MM.1S (cell line): ENCODE measurements at regions not wholly inside any gene's neighbourhood (a gene's known extent, or its start where the extent isn't known, plus 50 kb on each side); places are given as distances from the start of the nearest gene placed in this dataset.

Experiments
- DNase-seq: peaks from one replicate; pipeline ENCODE4 v3.0.0-alpha.2; 2015
- H2AFZ ChIP-seq: fragments of 300-600 bp; sonication (generic); 2 replicates; pipeline ENCODE4 v1.6.0; 2016; ENCODE audit warnings: antibody characterized with exemption, low read length
- H3F3A ChIP-seq: fragments of 300-600 bp; sonication (generic); 2 replicates; pipeline ENCODE4 v1.6.1; 2016; ENCODE audit warnings: mild to moderate bottlenecking, antibody characterized with exemption, low read length, moderate library complexity, mixed read lengths; ENCODE audit not compliant: insufficient read depth
- H3K27ac ChIP-seq: fragments of 300-600 bp; sonication (generic); 2 replicates; pipeline ENCODE4 v1.5.1; 2016; ENCODE audit warnings: mild to moderate bottlenecking, low read length
- H3K27me3 ChIP-seq: fragments of 300-600 bp; sonication (generic); replicated peaks from 2 replicates; pipeline ENCODE4 v1.6.0; 2016; ENCODE audit warnings: low read length; ENCODE audit not compliant: insufficient read depth
- H3K36me3 ChIP-seq: fragments of 300-600 bp; sonication (generic); replicated peaks from 2 replicates; pipeline ENCODE4 v1.6.1; 2016; ENCODE audit warnings: mild to moderate bottlenecking, low read length, mixed read lengths; ENCODE audit not compliant: insufficient read depth
- H3K4me1 ChIP-seq: fragments of 300-600 bp; sonication (generic); 2 replicates; pipeline ENCODE4 v1.6.1; 2016; ENCODE audit warnings: low read length, mixed read lengths
- H3K4me2 ChIP-seq: fragments of 300-600 bp; sonication (generic); 2 replicates; pipeline ENCODE4 v1.6.0; 2016; ENCODE audit warnings: low read depth, low read length
- H3K4me3 ChIP-seq: fragments of 300-600 bp; sonication (generic); 2 replicates; pipeline ENCODE4 v1.5.1; 2016; ENCODE audit warnings: low read length, mixed read lengths
- H3K79me2 ChIP-seq: fragments of 300-600 bp; sonication (generic); 2 replicates; pipeline ENCODE4 v1.6.1; 2016; ENCODE audit warnings: mixed run types, low read length, mixed read lengths
- H3K9ac ChIP-seq: fragments of 300-600 bp; sonication (generic); 2 replicates; pipeline ENCODE4 v1.6.1; 2016; ENCODE audit warnings: low read length, mixed read lengths
- H3K9me2 ChIP-seq: fragments of 300-600 bp; sonication (generic); replicated peaks from 2 replicates; pipeline ENCODE4 v1.6.1; 2016; ENCODE audit warnings: mild to moderate bottlenecking, low read length, mixed read lengths; ENCODE audit not compliant: insufficient read depth
- H3K9me3 ChIP-seq: fragments of 300-600 bp; sonication (generic); replicated peaks from 2 replicates; pipeline ENCODE4 v1.6.1; 2016; ENCODE audit warnings: mild to moderate bottlenecking, low read length, mixed read lengths; ENCODE audit not compliant: insufficient read depth
- H4K20me1 ChIP-seq: fragments of 300-600 bp; sonication (generic); 2 replicates; pipeline ENCODE4 v1.6.1; 2016; ENCODE audit warnings: mild to moderate bottlenecking, low read length, moderate library complexity, mixed read lengths; ENCODE audit not compliant: insufficient read depth
- CTCF ChIP-seq: fragments of 300-600 bp; sonication (generic); IDR thresholded peaks from 2 replicates; pipeline ENCODE4 v1.5.1; 2016; ENCODE audit warnings: antibody characterized with exemption, low read length, mixed read lengths
- EZH2 ChIP-seq: fragments of 300-600 bp; sonication (generic); optimal IDR thresholded peaks from 2 replicates; pipeline ENCODE3; 2017; ENCODE audit warnings: low read depth, mild to moderate bottlenecking, antibody characterized with exemption, low read length, mixed read lengths
- EZH2phosphoT487 ChIP-seq: fragments of 300-600 bp; sonication (generic); IDR thresholded peaks from 2 replicates; pipeline ENCODE4 v1.6.1; 2018; ENCODE audit warnings: antibody characterized with exemption, low read length

- H2AFZ ChIP-seq, result no peak overlapping the region
- no peaks in the 10 kb centered on the region for H3K36me3 ChIP-seq
- H3K4me3 ChIP-seq, result no peak overlapping the region
- H3K9me2 ChIP-seq, result no peaks in the 10 kb centered on the region
- no peaks in the 10 kb centered on the region for H3F3A ChIP-seq
- H3K4me1 ChIP-seq, result no peaks in the 10 kb centered on the region
- no peaks in the 10 kb centered on the region for H4K20me1 ChIP-seq
- TF ChIP-seq EZH2phosphoT487 (no peak), CTCF (no peak), EZH2 (no peak)
- H3K4me2 ChIP-seq, result no peak overlapping the region
- peaks cover 61% of the 10 kb centered on the region for H3K27me3 ChIP-seq
- H3K9me3 ChIP-seq, result no peaks in the 10 kb centered on the region
- H3K27ac ChIP-seq, result no peak overlapping the region
- H3K9ac ChIP-seq, result no peak overlapping the region
- no peak for DNase-seq
- no peaks in the 10 kb centered on the region for H3K79me2 ChIP-seq
These were observed 139.1 kb upstream of the GSE1 start for GRCh38 chr16:85473909-85474620.

GRCh38 chr16:85474621-85475217 is 138.4 kb upstream of the GSE1 start:
- Histone ChIP-seq H3K9me3 (no peaks in the 10 kb centered on the region), H3K4me1 (no peaks in the 10 kb centered on the region), H4K20me1 (no peaks in the 10 kb centered on the region), H3K4me3 (no peak overlapping the region), H3K36me3 (no peaks in the 10 kb centered on the region), H3K79me2 (no peaks in the 10 kb centered on the region), H3K9me2 (no peaks in the 10 kb centered on the region), H3F3A (no peaks in the 10 kb centered on the region), H3K4me2 (no peak overlapping the region), H3K9ac (no peak overlapping the region), H3K27me3 (peaks cover 55% of the 10 kb centered on the region), H3K27ac (no peak overlapping the region), H2AFZ (no peak overlapping the region)
- TF ChIP-seq CTCF (no peak), EZH2phosphoT487 (no peak), EZH2 (no peak)
- no peak for DNase-seq

GRCh38 chr16:85475233-85475632 is 137.9 kb upstream of the GSE1 start:
- Histone ChIP-seq H3F3A (no peaks in the 10 kb centered on the region; the same call in 1 of the 2 replicates), H3K36me3 (no peaks in the 10 kb centered on the region), H3K4me2 (no peak overlapping the region), H3K4me1 (no peaks in the 10 kb centered on the region), H3K9me3 (no peaks in the 10 kb centered on the region), H3K27me3 (peaks cover 52% of the 10 kb centered on the region), H3K4me3 (no peak overlapping the region), H3K9me2 (no peaks in the 10 kb centered on the region), H3K9ac (no peak overlapping the region), H3K27ac (no peak overlapping the region), H2AFZ (no peak overlapping the region), H4K20me1 (no peaks in the 10 kb centered on the region), H3K79me2 (no peaks in the 10 kb centered on the region)
- DNase-seq, result no peak
- TF ChIP-seq EZH2, result no peak
- no peak for TF ChIP-seq CTCF
- TF ChIP-seq EZH2phosphoT487, result no peak
